ENCODE measurements at regions not wholly inside any gene's neighbourhood (a gene's known extent, or its start where the extent isn't known, plus 50 kb on each side); places are given as distances from the start of the nearest gene placed in this dataset.

DNA sequence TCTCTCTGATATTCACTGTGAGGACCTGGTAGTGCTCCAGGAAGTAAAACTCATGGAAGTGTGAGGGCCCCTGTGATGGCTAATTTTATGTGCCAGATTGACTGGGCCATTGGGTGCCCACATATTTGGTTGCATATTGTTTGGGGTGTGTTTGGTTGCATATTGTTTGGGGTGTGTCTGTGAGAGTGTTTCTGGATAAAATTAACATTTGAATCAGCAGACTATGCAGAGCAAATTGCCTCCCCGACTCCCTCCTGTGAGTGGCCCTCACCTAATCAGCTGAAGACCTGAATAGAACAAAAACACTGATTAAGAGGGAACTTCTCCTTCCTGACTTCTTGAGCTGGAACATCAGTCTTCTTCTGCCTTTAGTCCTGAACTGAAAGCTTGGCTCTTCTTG is 173.3 kb upstream of the LINC00305 start:
- no peak for DNase-seq (ENCODE audit: low spot score)

DNA sequence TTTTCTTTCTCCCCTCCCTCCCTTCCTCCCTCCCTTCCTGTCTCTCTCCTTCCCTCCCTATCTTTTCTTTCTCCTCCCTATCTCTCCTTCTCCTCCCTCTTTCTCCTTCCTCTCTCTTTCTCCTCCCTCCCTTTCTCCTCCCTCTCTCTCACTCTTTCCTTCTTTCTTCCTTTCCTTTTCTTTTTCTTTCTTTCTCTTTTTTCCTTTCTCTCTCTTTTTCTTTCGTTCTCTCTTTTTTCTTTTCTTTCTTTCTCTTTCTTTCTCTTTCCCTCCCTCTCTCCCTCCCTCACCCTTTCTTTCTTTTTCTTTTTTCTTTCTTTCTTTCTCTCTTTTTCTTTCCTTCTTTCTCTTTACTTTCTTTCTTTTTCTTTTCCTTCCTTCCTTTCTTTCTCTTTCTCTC is 169.7 kb upstream of the LINC00305 start:
- DNase-seq (ENCODE audit: low spot score), result no peak

DNA sequence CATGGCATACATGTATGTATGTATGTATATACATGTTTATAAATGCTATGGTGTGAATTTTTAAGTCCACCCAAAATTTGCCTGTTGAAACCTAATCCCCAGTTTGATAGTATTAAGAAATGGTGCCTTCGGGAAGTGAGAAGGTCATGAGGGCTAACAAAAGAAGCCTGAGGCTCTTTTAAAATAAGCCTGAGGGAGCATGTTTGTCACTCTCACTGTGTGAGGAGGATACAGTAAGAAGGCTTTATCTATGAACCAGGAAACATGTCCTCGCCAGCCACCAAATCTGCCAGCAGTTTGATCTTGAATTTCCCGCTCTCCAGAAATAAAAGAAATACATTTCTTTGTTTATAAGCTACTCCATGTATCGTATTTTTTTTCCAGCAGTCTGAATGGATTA is 163.0 kb upstream of the LINC00305 start:
- DNase-seq (ENCODE audit: low spot score), result no peak

DNA sequence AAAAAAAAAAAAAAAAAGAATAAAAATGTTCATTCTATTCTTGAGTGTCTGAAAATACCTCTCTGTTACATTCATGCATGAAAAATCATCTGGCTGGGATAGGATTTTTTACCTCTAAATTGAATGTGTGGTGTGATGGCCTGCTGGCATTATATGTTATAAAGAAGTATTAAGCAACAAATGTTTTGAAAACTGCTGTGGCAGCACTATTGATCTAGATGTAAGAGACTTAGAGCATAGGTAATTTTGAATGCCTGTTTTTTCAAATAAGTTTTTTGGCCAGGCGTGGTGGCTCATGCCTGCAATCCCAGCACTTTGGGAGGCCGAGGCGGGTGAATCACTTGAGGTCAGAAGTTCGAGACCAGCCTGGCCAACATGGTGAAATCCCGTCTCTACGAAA is 147.0 kb upstream of the LINC00305 start:
- no peak for DNase-seq (ENCODE audit: low spot score)

DNA sequence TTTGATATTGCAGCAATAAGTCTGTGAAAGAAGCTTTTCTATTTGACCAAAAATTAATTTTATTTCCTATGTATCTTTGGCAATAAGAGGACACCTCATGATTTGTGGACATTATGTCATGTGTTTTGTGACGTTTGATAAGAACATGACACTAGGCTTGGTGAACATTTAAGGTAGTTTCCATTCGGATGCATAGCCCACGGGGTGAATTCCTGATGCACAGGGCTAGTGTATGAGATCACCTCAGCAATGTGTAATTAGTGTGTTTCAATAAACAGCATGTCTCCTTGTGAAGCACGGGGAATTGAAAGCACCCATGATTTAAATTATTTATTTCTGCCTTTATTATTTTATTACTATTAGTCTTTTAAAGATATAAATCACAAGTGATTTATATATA is 146.1 kb upstream of the LINC00305 start:
- no peak for DNase-seq (ENCODE audit: low spot score)

DNA sequence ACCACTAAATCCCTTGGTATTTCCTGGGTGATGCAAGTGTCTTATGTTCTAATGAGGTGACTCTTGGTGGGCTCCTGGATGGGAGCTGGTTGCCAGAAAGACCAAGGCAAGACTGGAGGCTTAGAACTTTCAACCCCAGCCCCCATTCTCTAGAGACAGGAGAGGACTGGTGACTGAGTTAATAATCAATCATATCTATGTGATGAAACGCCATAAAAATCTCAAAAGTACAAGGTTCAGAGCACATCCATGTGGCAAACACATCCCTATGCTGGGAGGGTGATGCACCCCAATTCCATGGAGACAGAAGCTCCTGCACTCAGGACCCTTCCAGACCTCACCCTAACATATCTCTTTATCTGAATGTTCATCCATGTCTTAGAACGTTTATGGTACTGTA is 139.5 kb upstream of the LINC00305 start:
- DNase-seq (ENCODE audit: low spot score), result no peak

DNA sequence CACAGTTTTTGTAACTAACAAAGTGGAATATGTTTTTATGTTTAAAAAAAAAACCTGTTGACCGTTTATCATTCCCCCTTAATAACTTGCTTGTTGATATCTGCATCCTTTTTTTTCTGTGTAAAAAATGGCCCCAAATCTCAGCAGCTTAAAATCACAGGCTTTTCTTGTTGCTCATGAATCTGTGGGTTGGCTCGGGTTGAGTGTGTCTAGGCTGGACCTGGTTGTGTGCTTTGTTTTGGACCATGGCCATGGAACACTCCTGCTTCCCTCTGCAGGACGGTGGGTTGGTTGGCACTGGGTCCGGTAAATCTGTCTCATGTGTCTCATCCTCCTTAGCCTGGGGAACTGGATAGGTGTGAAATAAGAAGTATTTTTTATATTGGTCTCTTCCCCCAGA is 139.0 kb upstream of the LINC00305 start:
- DNase-seq (ENCODE audit: low spot score), result no peak

DNA sequence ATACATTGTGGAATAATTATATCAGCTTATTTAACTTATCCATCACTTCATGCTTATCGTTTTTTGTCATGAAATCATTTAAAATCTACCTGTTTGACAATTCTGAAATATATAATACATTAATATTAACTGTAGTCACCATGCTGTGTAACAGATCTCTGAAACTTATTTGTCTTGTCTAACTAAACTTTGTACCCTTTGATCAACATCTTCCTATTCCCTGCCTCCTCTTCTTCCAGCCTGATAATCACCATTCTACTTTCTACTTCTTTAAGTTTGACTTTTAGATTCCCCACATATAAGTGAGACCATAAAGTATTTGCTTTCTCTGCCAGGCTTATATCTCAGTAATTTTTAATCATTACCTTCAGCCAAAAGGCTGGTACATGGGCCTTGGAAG is 134.2 kb upstream of the LINC00305 start:
- no peak for DNase-seq (ENCODE audit: low spot score)

DNA sequence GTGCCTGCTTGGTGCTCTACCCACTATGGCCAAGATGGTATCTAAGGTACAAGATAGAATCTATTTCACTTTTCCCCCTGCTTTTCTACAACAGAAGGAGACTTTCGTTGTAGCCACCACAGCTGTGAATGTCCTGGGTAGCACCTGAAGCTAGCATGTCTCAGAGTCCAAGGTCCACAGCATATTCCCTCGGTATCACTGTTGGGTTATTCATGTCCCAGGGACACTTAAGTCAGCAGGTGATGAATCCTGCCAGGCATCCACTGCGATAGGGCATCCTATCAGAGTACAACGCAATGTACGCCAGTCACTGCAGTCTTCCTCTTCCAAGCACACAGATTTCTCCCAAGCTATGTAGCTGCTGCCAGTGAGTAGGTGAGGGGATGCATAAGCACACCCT is 129.1 kb upstream of the LINC00305 start:
- DNase-seq (ENCODE audit: low spot score), result no peak

DNA sequence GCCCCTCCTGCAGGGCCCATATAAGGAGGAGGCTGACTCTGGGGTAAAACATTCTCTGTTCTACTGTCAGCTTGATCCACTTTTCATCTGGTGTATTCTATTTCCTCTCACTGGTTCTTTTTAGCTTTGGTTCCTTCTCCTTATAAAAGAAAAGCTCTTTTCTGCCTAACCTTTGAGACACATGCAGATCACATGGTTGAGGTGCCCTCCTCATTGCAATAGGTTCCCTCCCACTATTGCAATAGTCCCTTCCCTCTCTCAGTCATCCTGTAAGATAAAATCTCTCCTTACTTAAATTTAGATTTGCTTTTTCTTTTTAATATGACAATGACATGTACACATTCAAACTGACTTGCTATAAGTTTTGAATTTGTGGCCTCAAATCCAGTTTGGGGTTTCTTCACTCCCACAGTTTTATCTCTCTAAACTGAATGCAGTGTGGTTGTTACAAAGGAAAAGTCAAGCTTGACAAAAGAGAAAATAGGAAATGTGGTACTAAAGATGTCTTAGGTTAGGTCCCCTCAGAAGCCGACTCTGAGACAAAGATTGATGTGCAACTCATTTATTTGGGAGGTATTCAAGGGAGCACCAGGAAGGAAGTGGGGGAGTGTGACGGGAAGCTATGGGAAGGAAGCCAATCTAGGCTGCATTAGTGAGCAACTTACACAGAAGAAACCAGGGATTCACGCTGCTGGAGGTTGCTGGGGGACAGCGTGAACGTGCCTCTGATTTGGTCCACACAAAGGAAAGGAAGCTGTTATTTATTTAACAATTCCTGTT is 127.6 kb upstream of the LINC00305 start:
- no peak for DNase-seq (ENCODE audit: low spot score)

DNA sequence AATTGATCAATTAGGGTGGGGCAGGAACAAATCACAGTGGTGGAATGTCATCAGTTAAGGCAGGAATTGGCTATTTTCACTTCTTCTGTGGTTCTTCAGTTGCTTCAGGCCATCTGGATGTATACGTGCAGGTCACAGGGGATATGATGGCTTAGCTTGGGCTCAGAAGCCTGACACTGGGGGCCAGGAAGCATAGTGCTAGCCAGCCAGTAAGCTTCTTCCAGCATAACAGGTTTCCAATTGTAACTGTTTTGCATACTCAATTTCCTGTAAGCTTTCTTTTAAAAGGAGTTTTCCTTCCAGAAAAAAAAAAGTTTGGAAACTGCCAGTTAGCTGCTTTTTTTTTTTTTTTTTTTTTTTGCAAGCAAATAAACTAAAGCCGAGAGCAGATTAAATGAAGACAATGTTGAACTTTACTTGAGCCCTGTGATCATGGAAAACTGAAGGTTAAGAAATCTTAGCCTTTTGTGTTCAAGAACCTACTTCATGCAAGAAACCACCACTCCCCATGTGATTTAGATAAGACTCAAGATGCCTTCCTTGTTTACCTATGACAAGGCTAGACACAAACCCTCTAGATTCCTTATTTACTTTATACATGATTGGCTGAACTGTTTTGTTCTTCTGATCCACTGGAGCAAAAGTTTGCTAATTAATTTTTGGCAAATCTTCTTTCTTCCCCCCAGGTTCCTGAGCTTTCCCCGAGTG is 126.9 kb upstream of the LINC00305 start:
- no peak for DNase-seq (ENCODE audit: low spot score)

DNA sequence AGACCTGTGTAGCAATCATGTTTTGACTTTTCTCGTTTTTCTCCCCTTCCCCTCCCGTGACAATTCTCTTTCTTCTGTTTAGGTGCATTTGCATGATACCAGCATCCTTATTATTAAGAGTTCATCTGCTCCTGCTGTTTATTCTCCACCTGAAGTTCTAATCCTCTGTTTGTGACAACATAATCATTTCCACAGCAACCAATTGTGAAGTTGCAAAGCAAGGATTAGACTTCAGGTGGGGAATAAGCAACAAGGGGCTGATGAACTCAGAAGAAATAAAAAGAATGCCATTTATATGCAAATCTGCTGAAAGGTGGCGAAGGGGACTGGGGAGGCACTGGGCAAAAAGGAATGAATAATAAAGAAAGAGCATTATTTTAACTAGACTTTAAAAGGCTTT is 124.8 kb upstream of the LINC00305 start:
- no peak for DNase-seq (ENCODE audit: low spot score)

DNA sequence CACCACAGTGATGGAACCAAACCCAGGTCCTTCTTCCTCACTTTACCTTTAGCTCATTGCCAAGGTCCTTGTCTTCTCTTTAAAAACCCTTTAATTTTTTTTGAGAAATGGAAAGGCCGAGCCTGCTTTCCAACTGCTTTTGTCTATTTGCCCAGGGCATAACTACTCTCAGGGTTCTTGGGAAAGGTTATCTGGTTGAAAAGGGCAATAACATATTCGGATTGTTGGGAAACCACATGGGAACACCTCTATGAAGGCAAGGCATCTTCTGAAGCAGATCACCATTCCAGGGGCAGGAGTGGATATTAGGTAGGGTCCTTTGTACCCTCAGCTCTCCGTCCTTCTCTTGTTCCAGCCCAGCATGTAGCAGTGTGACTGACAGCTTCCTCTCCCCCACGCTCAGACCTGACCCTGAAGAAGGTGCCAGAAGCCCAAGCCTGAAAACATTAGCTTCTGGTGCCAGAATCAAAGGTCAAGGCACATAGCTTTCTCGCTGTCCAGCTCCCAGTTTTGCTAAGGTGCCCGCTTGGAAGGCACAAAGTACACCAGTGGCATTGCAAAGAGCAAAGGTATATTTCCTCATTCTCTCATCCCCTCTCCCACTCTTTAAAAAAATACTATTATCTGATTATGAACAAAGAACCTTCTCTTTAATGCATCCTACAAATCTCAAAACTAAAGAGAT is 123.2 kb upstream of the LINC00305 start:
- no peak for DNase-seq (ENCODE audit: low spot score)

DNA sequence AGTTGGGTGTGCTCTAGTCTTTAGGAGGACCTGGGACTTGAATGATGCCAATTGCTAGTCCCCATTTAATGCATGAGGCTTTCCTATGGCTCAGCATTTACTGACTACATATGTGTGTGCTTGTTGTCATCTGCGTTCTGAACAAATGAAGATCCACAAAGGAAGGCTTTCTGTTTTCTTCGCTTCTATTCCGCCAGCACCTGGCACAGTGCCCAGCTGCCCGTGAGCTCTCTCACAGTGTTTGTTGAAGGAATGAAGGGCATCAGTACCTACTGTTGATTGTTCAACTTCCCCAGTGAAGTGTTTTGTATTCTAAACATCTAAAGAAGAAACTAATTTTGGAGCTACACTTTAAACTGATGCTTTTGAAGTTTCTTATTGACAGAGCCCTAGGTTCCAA is 122.4 kb upstream of the LINC00305 start:
- no peak for DNase-seq (ENCODE audit: low spot score)

DNA sequence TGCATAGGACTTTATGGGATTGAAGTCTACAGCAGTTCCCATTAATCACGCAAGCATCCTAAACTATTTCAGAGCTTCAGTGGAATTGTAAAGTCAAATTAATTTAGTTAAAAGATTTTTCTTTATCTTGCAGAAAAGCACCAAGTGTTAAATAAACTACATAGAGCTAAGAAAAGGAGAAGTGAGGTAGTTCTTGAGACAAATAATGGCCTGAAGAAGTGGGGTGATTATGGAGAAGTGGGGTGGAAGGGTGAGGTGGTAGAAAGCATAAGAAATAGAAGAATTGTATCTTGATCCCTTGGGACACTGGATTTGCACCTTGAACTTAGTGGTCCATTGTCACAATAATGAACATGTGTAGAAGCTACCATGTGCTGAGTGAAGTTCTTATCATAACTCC is 121.7 kb upstream of the LINC00305 start:
- no peak for DNase-seq (ENCODE audit: low spot score)

DNA sequence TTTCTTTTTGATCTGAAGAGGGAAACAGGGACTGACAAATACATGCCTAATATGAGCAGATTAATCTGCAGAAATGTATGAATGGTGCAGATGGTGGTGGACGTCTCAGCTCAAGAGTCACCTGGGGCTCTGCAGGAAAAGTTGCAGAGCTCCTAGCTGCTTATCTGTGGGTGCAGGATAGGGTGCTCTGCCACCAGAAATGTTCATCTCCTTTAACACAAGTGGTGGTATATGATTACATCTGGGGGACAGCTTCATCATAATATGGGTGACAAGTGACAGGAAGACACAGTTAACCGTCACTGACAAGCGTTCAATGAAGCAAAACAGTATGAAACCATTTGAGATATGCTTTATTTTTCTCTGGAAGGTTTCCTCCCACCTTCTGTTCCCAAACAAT is 121.2 kb upstream of the LINC00305 start:
- no peak for DNase-seq (ENCODE audit: low spot score)

DNA sequence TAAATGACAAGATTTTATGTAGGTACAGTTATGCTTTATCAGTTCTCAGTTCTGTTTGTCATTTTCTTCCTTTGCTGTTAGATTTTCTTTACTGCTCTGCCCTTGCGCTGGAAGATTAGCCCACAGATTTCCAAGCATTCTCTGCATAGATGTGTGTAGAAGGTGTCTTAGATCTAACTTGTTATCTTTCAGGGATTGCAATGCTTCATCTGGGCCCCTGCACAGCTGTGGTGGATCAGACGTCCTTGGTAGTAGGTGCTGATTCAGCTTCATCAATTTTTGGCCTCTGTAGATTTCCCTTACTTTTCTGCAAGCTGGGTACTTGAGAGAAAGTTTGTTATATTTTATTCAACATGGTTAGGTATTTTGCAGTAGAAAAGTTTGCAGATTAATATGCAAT is 115.3 kb upstream of the LINC00305 start:
- no peak for DNase-seq (ENCODE audit: low spot score)

DNA sequence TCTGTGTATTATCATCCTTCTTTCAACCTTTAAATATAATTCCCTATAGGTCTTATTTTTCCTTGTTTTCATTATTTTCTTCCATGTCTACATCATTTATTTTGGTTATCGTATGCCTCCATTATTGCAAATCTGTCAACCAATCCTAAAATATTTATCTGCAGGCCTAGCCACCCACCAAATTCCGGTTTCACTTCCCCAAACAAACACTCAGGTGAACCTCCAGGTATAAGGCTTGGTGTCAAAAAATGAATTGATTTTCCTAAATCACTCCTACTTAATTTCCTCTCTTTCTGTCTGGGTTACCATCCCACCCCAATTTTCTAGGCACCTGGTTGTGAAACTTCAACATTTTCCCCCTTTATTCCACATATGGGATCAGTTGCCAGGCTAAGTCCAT is 111.9 kb upstream of the LINC00305 start:
- no peak for DNase-seq (ENCODE audit: low spot score)

DNA sequence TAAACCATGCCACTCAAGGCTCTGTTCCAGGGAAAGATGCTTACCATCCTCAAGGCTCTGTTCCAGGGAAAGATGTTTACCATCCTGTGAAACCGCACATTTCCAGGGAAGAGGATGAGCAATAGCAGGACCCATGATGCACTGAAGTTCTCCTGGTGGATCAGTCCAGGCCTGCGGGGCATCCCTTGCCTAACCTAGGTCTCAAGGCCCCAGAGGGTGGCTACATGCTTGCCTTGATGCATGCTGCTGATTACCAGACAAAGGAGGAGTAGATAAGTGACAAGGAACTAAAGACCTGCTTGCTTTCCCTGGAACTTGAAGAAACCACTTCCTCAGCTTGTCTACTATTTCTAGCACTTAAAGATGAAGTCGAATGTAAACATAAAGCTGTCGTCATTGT is 111.0 kb upstream of the LINC00305 start:
- no peak for DNase-seq (ENCODE audit: low spot score)

DNA sequence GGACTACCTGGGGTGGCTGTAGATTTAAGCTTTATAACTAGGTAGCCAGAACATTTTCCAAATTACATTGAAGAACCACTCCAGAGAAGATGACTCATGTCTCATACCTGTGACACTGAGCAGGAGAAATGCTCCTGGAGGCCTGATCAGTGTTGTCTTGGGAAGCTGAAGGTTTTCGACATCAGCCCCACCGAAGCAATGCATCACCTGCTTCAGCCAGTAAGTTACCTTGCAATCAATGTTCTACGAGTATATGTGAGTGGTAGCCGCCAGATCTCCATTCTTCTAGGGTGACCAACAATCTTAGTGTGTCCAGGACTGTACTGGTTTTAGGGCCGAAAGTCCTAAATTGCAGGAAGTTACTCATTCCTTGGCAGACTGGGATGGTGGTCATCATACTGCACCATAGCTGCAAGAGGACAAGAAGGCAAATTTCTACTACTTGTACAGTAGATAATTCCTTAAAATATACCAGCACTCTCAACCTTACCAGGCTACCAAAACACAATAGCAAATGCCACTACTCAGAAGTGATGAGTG is 109.3 kb upstream of the LINC00305 start:
- DNase-seq (ENCODE audit: low spot score), result no peak

DNA sequence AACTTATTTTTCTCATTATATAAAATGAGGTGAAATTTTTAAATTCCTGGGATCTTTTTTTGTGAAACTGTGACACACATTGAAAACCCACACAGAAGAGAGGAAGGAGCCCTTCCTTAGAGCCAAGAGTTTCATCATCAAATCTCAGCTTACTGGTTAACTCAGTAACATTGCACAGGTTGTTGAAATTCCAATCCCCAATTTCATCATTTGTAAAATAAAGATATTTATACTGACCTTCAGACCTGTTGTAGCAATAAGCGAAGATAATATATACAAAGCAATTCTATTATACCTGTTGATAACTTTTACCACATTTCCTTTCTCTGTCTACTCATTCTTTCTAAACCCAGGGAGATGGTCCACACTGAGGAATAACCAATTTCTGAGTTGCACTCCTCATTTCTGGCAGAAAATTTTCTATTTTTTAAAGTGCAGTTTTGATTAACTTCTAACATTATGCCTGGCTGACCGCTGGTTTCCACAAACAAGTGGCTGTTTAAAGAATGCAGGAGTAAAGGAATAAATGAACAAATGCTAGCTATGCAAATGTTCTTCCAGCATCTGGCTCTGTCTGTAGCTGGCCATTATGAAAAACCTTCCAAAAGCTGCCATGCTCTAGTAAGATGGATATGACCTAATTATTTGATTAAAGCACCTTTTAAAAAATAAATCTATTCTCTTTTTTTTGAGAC is 105.7 kb upstream of the LINC00305 start:
- no peak for DNase-seq (ENCODE audit: low spot score)

DNA sequence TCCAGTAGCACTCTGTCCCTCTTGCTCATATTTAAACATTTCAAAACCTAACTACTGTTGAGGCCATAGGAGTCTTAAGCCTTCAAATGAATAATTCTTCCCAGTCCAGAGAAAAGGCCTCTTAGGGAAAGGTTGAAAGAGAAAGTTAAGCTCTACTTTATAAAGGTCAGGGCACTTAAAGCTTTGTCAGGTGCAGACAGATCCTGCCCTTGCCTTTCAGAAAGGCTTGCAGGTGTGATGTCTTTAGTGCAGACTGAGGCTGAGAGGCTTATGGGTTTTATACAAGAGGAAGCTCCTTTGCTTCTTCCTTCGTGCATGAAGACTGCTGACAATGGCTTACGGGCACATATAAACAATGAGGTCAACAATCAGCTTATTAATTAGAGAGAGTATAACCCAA is 105.0 kb upstream of the LINC00305 start:
- no peak for DNase-seq (ENCODE audit: low spot score)

Measured in LoVo (cell line).